T-helper 2 cell treated with Interferon-gamma antibody and Interleukin-4, amounts not matched to agents 100 ng/mL and 5 ng/mL, for 36 hours (primary cell): ENCODE measurements at regions not wholly inside any gene's neighbourhood (a gene's known extent, or its start where the extent isn't known, plus 50 kb on each side); places are given as distances from the start of the nearest gene placed in this dataset.

Source experiments
- intact Hi-C: fragments of 100-400 bp; cut with micrococcal nuclease; formaldehyde crosslinking; loops from one replicate; pipeline ENCODE4 v1.15.1; 2023

GRCh38 chr20:50298554-50299324 lies 108.1 kb downstream of the CEBPB start:
- intact Hi-C loops = no loop called here

GRCh38 chr20:50299325-50299629 lies 108.6 kb downstream of the CEBPB start:
- intact Hi-C loops = no loop called here

- intact Hi-C loops = no loop called here
These were observed 110.5 kb downstream of the CEBPB start for GRCh38 chr20:50301165-50301564.

GRCh38 chr20:50301712-50302111 lies 111.1 kb downstream of the CEBPB start:
- intact Hi-C loops = no loop called here

GRCh38 chr20:50302341-50303057 lies 111.9 kb downstream of the CEBPB start:
- intact Hi-C loops = no loop called here

- intact Hi-C loops = no loop called here
These were observed 113.2 kb downstream of the CEBPB start for GRCh38 chr20:50303573-50304500.

GRCh38 chr20:50304501-50304856 lies 113.8 kb downstream of the CEBPB start:
- intact Hi-C loops = no loop called here

GRCh38 chr20:50304923-50305635 lies 114.4 kb downstream of the CEBPB start:
- intact Hi-C loops = no loop called here

GRCh38 chr20:50305636-50306477 lies 115.2 kb downstream of the CEBPB start:
- intact Hi-C loops = no loop called here

GRCh38 chr20:50306478-50307423 lies 116.1 kb downstream of the CEBPB start:
- intact Hi-C loops = no loop called here

- intact Hi-C loops = no loop called here
These were observed 117.5 kb downstream of the CEBPB start for GRCh38 chr20:50308166-50308512.

GRCh38 chr20:50308513-50309279 lies 118.1 kb downstream of the CEBPB start:
- intact Hi-C loops = no loop called here

- intact Hi-C loops = no loop called here
These were observed 118.7 kb downstream of the CEBPB start for GRCh38 chr20:50309280-50309763.

GRCh38 chr20:50309764-50310672 lies 119.4 kb downstream of the CEBPB start:
- intact Hi-C loops = no loop called here

- intact Hi-C loops = no loop called here
These were observed 120.0 kb downstream of the CEBPB start for GRCh38 chr20:50310673-50311051.

GRCh38 chr20:50311308-50312001 lies 120.8 kb downstream of the CEBPB start:
- intact Hi-C loops = no loop called here
